Gastrocnemius medialis (tissue), 4 donors: ENCODE measurements at regions not wholly inside any gene's neighbourhood (a gene's known extent, or its start where the extent isn't known, plus 50 kb on each side); places are given as distances from the start of the nearest gene placed in this dataset.

Experiments
- ATAC-seq, 2 donors: fragments of 150-250 bp; one replicate each; pipeline ENCODE4 v1.9.1; 2016
- DNase-seq, 2 donors: peaks; one replicate each; pipeline ENCODE4 v3.0.0-alpha.2; 2019
- H3K27ac ChIP-seq, 4 donors: fragments of 200-600 bp; sonication (generic); 1 replicate in 1 of 4; 2 replicates in 3 of 4; pipeline ENCODE4 v1.5.1; 2016 to 2018; ENCODE audit warnings: mild to moderate bottlenecking in 2 of 4, moderate library complexity in 1 of 4
- H3K27me3 ChIP-seq, 3 donors: fragments of 200-600 bp; sonication (generic) in 2 of 3; 1 replicate in 1 of 3; 2 replicates in 2 of 3; pipeline versions ENCODE4 v1.5.1 to v1.6.0; 2016 to 2019; ENCODE audit warnings: mild to moderate bottlenecking in 1 of 3, moderate library complexity in 1 of 3
- H3K36me3 ChIP-seq, 2 donors: fragments of 200-600 bp; sonication (generic) in 1 of 2; one replicate each; pipeline ENCODE4 v1.5.1; 2017 to 2018
- H3K4me1 ChIP-seq, 2 donors: fragments of 200-600 bp; sonication (generic) in 1 of 2; one replicate each; pipeline ENCODE4 v1.5.1; 2016 to 2017; ENCODE audit warnings: mild to moderate bottlenecking in 2 of 2
- H3K4me3 ChIP-seq, 4 donors: fragments of 200-600 bp; sonication (generic) in 3 of 4; 1 replicate in 1 of 4; 2 replicates in 3 of 4; pipeline ENCODE4 v1.5.1; 2016 to 2019; ENCODE audit warnings: mild to moderate bottlenecking in 2 of 4
- H3K9me3 ChIP-seq, 3 donors: fragments of 200-600 bp; sonication (generic) in 2 of 3; 1 replicate in 1 of 3; 2 replicates in 2 of 3; pipeline ENCODE4 v1.5.1; 2016 to 2019
- CTCF ChIP-seq, 5 experiments: fragments of 450-650 bp in 3 of 5; fragments of 200-600 bp in 2 of 5; sonication (generic) in 2 of 5; IDR thresholded peaks in 4 of 5; conservative IDR thresholded peaks in 1 of 5; 1 replicate in 4 of 5; 2 replicates in 1 of 5; pipeline ENCODE4 v1.5.1; 2016 to 2019; ENCODE audit warnings: antibody characterized with exemption in 5 of 5, mild to moderate bottlenecking in 3 of 5, moderate library complexity in 3 of 5
- POLR2A ChIP-seq, 2 donors: fragments of 450-650 bp; IDR thresholded peaks; one replicate each; pipeline ENCODE4 v1.6.1; 2017; ENCODE audit warnings: antibody characterized with exemption in 2 of 2, mild to moderate bottlenecking in 2 of 2, moderate library complexity in 2 of 2
- in situ Hi-C, 4 donors: fragments of 200-750 bp; cut with MboI; loops; one replicate each; pipeline versions ENCODE4 v1.15.0 to v1.8.0; 2017; ENCODE audit warnings: low sequenced_read_pairs in 4 of 4
- intact Hi-C: fragments of 100-400 bp; cut with DNase I; formaldehyde crosslinking; loops from one replicate; pipeline ENCODE4 v1.15.1; 2023; ENCODE audit warnings: low total_unique reads

- Histone ChIP-seq H3K27ac (no peak overlapping the region), H3K4me1 (no peaks in the 10 kb centered on the region), H3K4me3 (no peak overlapping the region), H3K27me3 (no peaks in the 10 kb centered on the region), H3K36me3 (no peaks in the 10 kb centered on the region), H3K9me3 (no peaks in the 10 kb centered on the region)
- ATAC-seq (no peak), DNase-seq (no peak)
- no peak for TF ChIP-seq POLR2A (IDR thresholded peaks at IDR 0.05)
- TF ChIP-seq CTCF (IDR thresholded peaks at IDR 0.05 in 4 of 5, conservative IDR thresholded peaks at IDR 0.05 in 1 of 5), result no peak
- intact Hi-C loops, result no loop called here
- in situ Hi-C loops, result no loop called here
Measured at GRCh38 chr1:170303034-170303433, 157.3 kb downstream of the NTMT2 start.

- Histone ChIP-seq H3K4me3 (no peak overlapping the region), H3K36me3 (no peaks in the 10 kb centered on the region), H3K4me1 (no peaks in the 10 kb centered on the region), H3K27me3 (no peaks in the 10 kb centered on the region), H3K9me3 (no peaks in the 10 kb centered on the region), H3K27ac (no peak overlapping the region)
- DNase-seq, result no peak
- TF ChIP-seq POLR2A (IDR thresholded peaks at IDR 0.05) (no peak), CTCF (IDR thresholded peaks at IDR 0.05 in 4 of 5, conservative IDR thresholded peaks at IDR 0.05 in 1 of 5) (no peak)
- no peak for ATAC-seq
- intact Hi-C loops, result no loop called here
- in situ Hi-C loops, result no loop called here
Measured at GRCh38 chr1:170305777-170306512, 160.2 kb downstream of the NTMT2 start.

- intact Hi-C loops, result no loop called here
- H3K27ac ChIP-seq, result no peak overlapping the region
- in situ Hi-C loops, result no loop called here
Measured at GRCh38 chr1:170306513-170306910, 160.8 kb downstream of the NTMT2 start.

GRCh38 chr1:170306948-170307347 lies 161.2 kb downstream of the NTMT2 start:
- TF ChIP-seq POLR2A (IDR thresholded peaks at IDR 0.05) (no peak), CTCF (IDR thresholded peaks at IDR 0.05 in 4 of 5, conservative IDR thresholded peaks at IDR 0.05 in 1 of 5) (no peak)
- no peaks in the 10 kb centered on the region for H3K4me1 ChIP-seq
- ATAC-seq, result no peak
- intact Hi-C loops (no loop called here), in situ Hi-C loops (no loop called here)
- H3K36me3 ChIP-seq, result no peaks in the 10 kb centered on the region
- no peaks in the 10 kb centered on the region for H3K27me3 ChIP-seq
- no peaks in the 10 kb centered on the region for H3K9me3 ChIP-seq
- no peak overlapping the region for H3K4me3 ChIP-seq
- H3K27ac ChIP-seq, result no peak overlapping the region
- DNase-seq, result no peak

More at GRCh38 chr1:170306513-170306910, 160.8 kb downstream of the NTMT2 start:
- TF ChIP-seq POLR2A (IDR thresholded peaks at IDR 0.05), result no peak
- no peak for TF ChIP-seq CTCF (IDR thresholded peaks at IDR 0.05 in 4 of 5, conservative IDR thresholded peaks at IDR 0.05 in 1 of 5)
- ATAC-seq, result no peak
- Histone ChIP-seq H3K4me1 (no peaks in the 10 kb centered on the region), H3K36me3 (no peaks in the 10 kb centered on the region), H3K9me3 (no peaks in the 10 kb centered on the region), H3K4me3 (no peak overlapping the region), H3K27me3 (no peaks in the 10 kb centered on the region)
- DNase-seq, result no peak

GRCh38 chr1:170307426-170307825 lies 161.7 kb downstream of the NTMT2 start:
- DNase-seq, result no peak
- no peaks in the 10 kb centered on the region for H3K4me1 ChIP-seq
- H3K9me3 ChIP-seq, result no peaks in the 10 kb centered on the region
- no peak overlapping the region for H3K27ac ChIP-seq
- intact Hi-C loops (no loop called here), in situ Hi-C loops (no loop called here)
- no peak overlapping the region for H3K4me3 ChIP-seq
- no peak for TF ChIP-seq POLR2A (IDR thresholded peaks at IDR 0.05)
- no peak for TF ChIP-seq CTCF (IDR thresholded peaks at IDR 0.05 in 4 of 5, conservative IDR thresholded peaks at IDR 0.05 in 1 of 5)
- H3K27me3 ChIP-seq, result no peaks in the 10 kb centered on the region
- H3K36me3 ChIP-seq, result no peaks in the 10 kb centered on the region
- no peak for ATAC-seq
